T-helper 1 cell treated with Interleukin-12 subunit alpha and Interleukin-12 subunit beta and Interleukin-4 antibody, amounts not matched to agents 30 ng/mL and 1 ng/mL, for 36 hours (primary cell): ENCODE measurements at regions not wholly inside any gene's neighbourhood (a gene's known extent, or its start where the extent isn't known, plus 50 kb on each side); places are given as distances from the start of the nearest gene placed in this dataset.

Experiments used
- intact Hi-C: fragments of 100-400 bp; cut with micrococcal nuclease; formaldehyde crosslinking; loops from one replicate; pipeline ENCODE4 v1.15.1; 2024

DNA sequence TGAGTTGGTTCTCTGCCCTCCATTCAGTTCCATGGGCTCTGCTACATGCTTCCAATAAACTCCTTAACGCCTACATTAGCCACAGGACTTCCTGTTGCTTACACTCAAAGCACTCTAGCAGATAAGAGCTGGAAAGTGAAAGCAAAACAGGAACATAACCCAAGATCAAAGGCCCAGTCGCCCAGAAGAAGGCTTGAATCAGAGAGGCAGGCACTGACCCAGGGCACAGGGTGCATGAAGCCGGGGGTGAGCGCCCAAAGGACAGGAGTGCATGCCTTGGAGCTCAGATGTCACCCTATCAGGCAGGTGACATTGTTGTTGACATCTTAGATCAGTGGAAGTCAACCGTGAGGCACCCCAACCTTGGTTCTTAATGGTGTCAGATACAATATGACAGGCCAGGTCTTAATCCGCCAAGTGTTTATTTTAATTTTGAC is 235.1 kb downstream of the UACA start:
- intact Hi-C loops: loop anchor here (1.0 kb wide), 4 partner anchors 16 to 431 kb away; partner anchors contain the start of gene TLE3

DNA sequence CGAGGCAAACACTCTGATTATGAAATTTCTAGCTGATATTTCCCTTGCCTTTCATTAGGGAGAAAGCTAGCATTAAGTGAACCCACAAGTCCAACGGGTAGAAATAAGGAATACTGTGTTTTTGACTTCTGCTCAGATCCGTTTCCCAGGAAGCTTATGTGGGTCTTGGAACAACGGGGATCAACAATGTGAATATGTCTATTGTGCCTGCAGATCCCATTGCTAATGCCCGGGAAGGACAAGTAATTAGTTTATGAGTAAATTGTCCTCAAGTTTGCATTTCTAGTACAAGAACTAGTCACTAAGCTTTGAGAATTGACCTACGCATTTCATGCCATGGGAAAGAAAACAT is 236.4 kb downstream of the UACA start:
- intact Hi-C loops: no loop called here

GRCh38 chr15:70526221-70526973 is 237.0 kb downstream of the UACA start:
- intact Hi-C loops: no loop called here

GRCh38 chr15:70525551-70525950 is 237.8 kb downstream of the UACA start:
- intact Hi-C loops: no loop called here

- intact Hi-C loops: no loop called here
Observed at GRCh38 chr15:70524470-70524869, 238.9 kb downstream of the UACA start.

GRCh38 chr15:70523616-70524015 is 239.7 kb downstream of the UACA start:
- intact Hi-C loops: no loop called here

DNA sequence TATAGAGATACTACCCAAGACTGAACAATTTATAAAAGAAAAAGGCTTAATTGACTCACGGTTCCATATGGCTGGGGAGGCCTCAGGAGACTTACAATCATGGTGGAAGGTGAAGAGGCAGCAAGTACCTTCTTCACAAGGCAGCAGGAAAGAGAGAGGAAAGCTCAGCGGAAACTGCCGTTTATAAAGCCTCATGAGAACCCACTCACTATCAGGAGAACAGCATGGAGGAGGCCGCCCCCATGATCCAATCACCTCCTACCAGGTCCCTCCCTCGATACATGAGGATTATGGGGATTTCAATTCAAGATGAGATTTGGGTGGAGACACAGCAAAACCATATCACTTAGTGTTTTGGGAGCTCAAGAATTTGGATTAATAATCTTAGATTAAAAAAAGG is 240.2 kb downstream of the UACA start:
- intact Hi-C loops: no loop called here

DNA sequence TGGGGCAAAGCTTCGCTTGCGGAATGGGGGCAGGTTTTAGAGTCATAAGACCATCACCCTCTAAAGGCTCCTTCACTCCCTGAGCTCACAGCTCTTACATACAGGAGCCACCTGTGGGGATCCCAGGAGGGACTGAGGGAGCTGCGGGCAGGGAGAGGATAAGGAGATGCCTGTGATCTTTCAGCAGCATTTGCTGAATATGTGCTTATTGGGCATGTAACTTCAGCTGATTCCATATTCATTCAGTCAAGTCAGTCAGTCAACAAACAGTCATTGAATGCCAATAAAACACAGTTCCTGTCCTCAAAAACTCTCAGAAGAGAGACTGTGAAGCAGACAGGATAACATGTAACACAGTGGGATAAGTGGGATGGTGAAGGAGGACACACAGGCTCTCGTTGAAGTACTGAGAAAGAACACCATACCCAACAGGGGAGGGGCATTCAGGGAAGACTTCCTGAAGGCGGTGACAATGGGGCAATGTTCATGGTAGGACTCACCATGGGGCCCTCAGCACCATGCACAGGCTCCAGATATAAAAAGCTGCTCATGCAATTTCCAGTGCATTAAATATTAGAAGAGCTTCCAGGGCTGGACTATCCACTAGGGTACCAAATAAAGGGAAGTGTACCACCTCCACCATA is 240.9 kb downstream of the UACA start:
- intact Hi-C loops: no loop called here

- intact Hi-C loops: no loop called here
Observed at GRCh38 chr15:70521576-70522322, 241.6 kb downstream of the UACA start.

DNA sequence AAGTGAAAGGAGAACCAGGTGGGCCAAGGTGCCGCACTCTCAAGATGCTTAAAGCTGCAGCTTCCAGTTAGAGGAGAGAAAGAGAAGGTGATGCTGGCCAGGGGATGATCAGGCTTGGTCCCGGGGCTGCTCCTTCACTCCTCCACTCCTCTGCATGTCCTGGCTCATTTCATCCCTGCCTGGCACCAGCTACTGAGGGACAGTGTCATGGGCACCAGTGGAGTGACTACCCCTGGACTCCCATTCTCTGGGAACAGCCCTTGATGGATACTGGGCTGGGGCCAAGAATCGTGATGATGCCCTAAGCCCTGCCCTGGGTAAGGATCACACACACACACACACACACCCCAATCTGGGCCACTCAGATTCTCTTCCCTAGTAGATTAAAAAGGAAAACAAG is 243.7 kb downstream of the UACA start:
- intact Hi-C loops: no loop called here

DNA sequence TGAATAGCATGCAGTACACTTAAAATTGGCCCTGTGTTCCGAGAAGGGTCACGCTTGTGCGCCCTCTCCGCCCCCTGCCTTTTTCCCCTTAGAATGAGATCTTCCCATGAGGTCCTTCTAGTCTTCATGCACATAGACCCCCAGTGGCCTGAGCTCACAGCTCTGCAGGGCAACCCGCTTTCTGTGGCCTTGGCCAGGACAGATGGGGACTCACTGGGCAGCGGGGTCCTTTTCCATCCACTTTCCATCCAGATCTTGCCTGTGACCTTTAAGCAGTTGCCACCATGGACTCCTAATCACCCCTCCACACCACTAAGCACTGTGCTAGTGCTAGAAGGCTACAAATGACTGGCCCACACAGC is 244.4 kb downstream of the UACA start:
- intact Hi-C loops: no loop called here

- intact Hi-C loops: no loop called here
Observed at GRCh38 chr15:70518201-70519003, 245.0 kb downstream of the UACA start.

GRCh38 chr15:70517194-70517590 is 246.2 kb downstream of the UACA start:
- intact Hi-C loops: no loop called here

DNA sequence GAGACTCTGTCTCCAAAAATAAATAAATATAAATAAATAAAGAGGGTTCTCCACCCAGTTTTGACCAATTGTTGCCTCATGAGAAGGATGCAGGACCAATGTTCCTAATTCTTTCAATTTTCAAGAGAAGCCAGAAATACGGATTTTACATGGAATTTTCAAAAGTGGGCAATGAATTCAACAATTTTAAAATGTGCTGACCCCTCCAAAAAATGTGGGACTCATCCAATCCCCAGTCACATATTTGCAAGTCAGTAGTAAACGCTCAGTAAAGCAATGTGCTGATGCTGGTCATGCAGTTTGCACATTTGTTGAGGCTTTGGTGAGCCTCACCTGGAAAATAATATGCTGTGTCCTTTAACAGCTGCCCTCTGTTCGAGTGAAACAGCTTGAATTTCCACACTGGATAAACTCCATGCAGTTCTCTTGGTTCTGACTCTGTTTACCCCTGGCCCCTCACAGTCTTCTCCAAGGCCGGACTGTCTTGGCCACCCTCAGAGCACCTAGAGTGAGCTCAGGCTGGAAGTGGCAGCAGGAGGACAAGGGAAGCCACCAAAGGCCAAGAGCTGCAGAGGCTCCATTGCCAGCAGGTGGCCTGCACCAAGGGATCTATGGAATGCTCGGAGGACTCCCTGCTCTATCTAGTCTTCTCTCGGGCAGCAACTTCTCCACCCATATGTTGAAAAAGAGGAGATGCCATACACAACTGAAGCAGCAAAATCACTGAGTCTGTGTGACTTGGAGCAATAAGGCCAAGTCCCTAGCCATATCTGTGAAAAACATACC is 246.8 kb downstream of the UACA start:
- intact Hi-C loops: no loop called here

- intact Hi-C loops: no loop called here
Observed at GRCh38 chr15:70514251-70514650, 249.1 kb downstream of the UACA start.

DNA sequence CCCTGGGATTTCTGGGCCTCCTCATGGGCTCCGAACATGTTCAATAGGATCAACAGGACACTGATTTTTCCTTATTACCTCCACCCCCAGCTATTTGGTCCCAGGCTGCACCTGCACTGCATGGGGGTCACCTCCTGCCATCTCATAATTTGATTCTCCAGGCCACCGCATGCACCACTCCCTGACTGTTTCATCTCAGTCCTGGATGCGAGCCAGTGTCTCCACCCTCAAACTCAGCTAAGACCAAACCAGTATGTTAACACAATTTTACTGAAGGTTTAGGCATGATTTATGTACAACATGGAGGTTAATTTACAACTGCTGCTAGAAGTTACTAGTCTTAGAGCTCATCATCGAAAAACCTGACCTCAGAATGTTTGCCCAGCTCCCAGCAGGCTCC is 249.5 kb downstream of the UACA start:
- intact Hi-C loops: loop anchor here (2.0 kb wide), 2 partner anchors 47 to 413 kb away; no protein-coding TSS in a partner anchor

DNA sequence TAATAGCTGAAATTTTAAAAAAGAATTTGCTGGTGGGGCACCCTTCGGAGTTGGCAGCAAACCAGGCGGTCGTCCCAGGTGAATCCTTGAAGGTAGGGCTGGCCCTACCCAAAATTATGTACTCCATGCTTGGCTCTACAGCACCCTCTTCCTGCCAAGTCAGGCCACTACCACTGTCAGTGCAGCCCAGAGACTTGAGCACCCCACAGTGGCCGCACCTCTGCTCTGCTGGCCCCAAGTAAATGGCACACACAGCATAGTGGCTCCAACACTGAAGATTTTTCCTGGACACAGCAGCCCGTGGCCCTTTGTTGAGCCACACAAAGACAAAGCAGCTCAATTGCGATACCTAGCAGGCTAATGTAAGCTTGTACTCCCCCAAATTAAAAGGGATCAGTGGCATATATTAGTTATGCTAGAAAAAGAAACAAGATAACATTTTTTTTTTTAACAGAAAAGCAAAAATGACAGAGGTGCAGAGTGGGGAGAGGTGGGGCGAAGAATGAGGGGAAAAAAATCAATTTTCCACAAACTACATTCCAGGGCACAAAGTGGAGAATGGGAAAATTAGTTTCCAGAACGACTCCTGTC is 250.5 kb downstream of the UACA start:
- intact Hi-C loops: loop anchor here (1.0 to 2.0 kb wide), 9 partner anchors 15 to 1037 kb away; no protein-coding TSS in a partner anchor

GRCh38 chr15:70511972-70512587 is 251.3 kb downstream of the UACA start:
- intact Hi-C loops: loop anchor here (1.0 to 2.0 kb wide), 9 partner anchors 16 to 1036 kb away; no protein-coding TSS in a partner anchor

GRCh38 chr15:70510433-70510832 is 252.9 kb downstream of the UACA start:
- intact Hi-C loops: no loop called here

- intact Hi-C loops: loop anchor here (2.0 to 10.0 kb wide), 4 partner anchors 207 to 1345 kb away; partner anchors contain the start of gene GLCE
Observed at GRCh38 chr15:70509731-70510143, 253.6 kb downstream of the UACA start.
